ENCODE measurements at regions not wholly inside any gene's neighbourhood (a gene's known extent, or its start where the extent isn't known, plus 50 kb on each side); places are given as distances from the start of the nearest gene placed in this dataset.

- DNase-seq (ENCODE audit: unreplicated experiment) = no peak
- Mint-ChIP-seq H3K36me3 (ENCODE audit: insufficient read depth, unreplicated experiment) (no peaks in the 10 kb centered on the region), H3K9me3 (ENCODE audit: unreplicated experiment) (no peaks in the 10 kb centered on the region), H3K4me3 (ENCODE audit: unreplicated experiment) (no peak overlapping the region), H3K27me3 (ENCODE audit: insufficient read depth, unreplicated experiment) (no peaks in the 10 kb centered on the region), H3K27ac (ENCODE audit: low read depth, unreplicated experiment) (no peak overlapping the region), H3K4me1 (ENCODE audit: insufficient read depth, unreplicated experiment) (no peaks in the 10 kb centered on the region)
- CTCF ChIA-PET = no interaction called here
- intact Hi-C loops (cut with micrococcal nuclease) = no loop called here
- TF ChIP-seq CTCF (IDR thresholded peaks at IDR 0.05; ENCODE audit: unreplicated experiment) = no peak
- POLR2A ChIA-PET = no interaction called here
- no TSS peak for BruUV-seq (replicated peaks)
These were observed 73.4 kb upstream of the CADM2 start for GRCh38 chr3:84885199-84885882.

GRCh38 chr3:84891851-84892250, 66.9 kb upstream of the CADM2 start:
- TF ChIP-seq CTCF (IDR thresholded peaks at IDR 0.05; ENCODE audit: unreplicated experiment) = no peak
- Mint-ChIP-seq H3K36me3 (ENCODE audit: insufficient read depth, unreplicated experiment) (peaks cover 6% of the 10 kb centered on the region), H3K27ac (ENCODE audit: low read depth, unreplicated experiment) (no peak overlapping the region), H3K27me3 (ENCODE audit: insufficient read depth, unreplicated experiment) (no peaks in the 10 kb centered on the region), H3K9me3 (ENCODE audit: unreplicated experiment) (peaks cover 11% of the 10 kb centered on the region), H3K4me1 (ENCODE audit: insufficient read depth, unreplicated experiment) (no peaks in the 10 kb centered on the region), H3K4me3 (ENCODE audit: unreplicated experiment) (no peak overlapping the region)
- DNase-seq (ENCODE audit: unreplicated experiment) = no peak
- intact Hi-C loops (cut with micrococcal nuclease) = no loop called here
- ChIA-PET CTCF (no interaction called here), POLR2A (no interaction called here)
- BruUV-seq (replicated peaks) = no TSS peak

- no peak for DNase-seq (ENCODE audit: unreplicated experiment)
- POLR2A ChIA-PET = no interaction called here
- Mint-ChIP-seq H3K36me3 (ENCODE audit: insufficient read depth, unreplicated experiment) (peaks cover 6% of the 10 kb centered on the region), H3K4me1 (ENCODE audit: insufficient read depth, unreplicated experiment) (no peaks in the 10 kb centered on the region), H3K27ac (ENCODE audit: low read depth, unreplicated experiment) (no peak overlapping the region), H3K27me3 (ENCODE audit: insufficient read depth, unreplicated experiment) (no peaks in the 10 kb centered on the region), H3K4me3 (ENCODE audit: unreplicated experiment) (no peak overlapping the region), H3K9me3 (ENCODE audit: unreplicated experiment) (peaks cover 11% of the 10 kb centered on the region)
- CTCF ChIA-PET = interaction anchor here (0.6 kb wide), 1 partner anchor 216 kb away, joined by 3 read pairs; no protein-coding TSS in a partner anchor
- BruUV-seq (replicated peaks) = no TSS peak
- TF ChIP-seq CTCF (IDR thresholded peaks at IDR 0.05; ENCODE audit: unreplicated experiment) = no peak
- intact Hi-C loops (cut with micrococcal nuclease) = no loop called here
These were observed 65.6 kb upstream of the CADM2 start for GRCh38 chr3:84893211-84893610.

GRCh38 chr3:84904212-84904611, 54.6 kb upstream of the CADM2 start:
- Mint-ChIP-seq H3K4me1 (ENCODE audit: insufficient read depth, unreplicated experiment) (no peaks in the 10 kb centered on the region), H3K36me3 (ENCODE audit: insufficient read depth, unreplicated experiment) (no peaks in the 10 kb centered on the region), H3K4me3 (ENCODE audit: unreplicated experiment) (no peak overlapping the region), H3K9me3 (ENCODE audit: unreplicated experiment) (no peaks in the 10 kb centered on the region), H3K27me3 (ENCODE audit: insufficient read depth, unreplicated experiment) (no peaks in the 10 kb centered on the region), H3K27ac (ENCODE audit: low read depth, unreplicated experiment) (no peak overlapping the region)
- DNase-seq (ENCODE audit: unreplicated experiment) = no peak
- no peak for TF ChIP-seq CTCF (IDR thresholded peaks at IDR 0.05; ENCODE audit: unreplicated experiment)
- no TSS peak for BruUV-seq (replicated peaks)
- ChIA-PET CTCF (interaction anchor here (0.9 to 1.4 kb wide), 2 partner anchors 10 to 30 kb away, joined by 3 to 4 read pairs; no protein-coding TSS in a partner anchor), POLR2A (no interaction called here)
- intact Hi-C loops (cut with micrococcal nuclease) = no loop called here

All from MCF 10A (cell line).